ENCODE measurements at regions not wholly inside any gene's neighbourhood (a gene's known extent, or its start where the extent isn't known, plus 50 kb on each side); places are given as distances from the start of the nearest gene placed in this dataset.

GRCh38 chr11:87399341-87399740, 361.6 kb downstream of the TMEM135 start:
- H3K27ac Mint-ChIP-seq, result no peak overlapping the region
- Histone ChIP-seq H2AFZ (no peak overlapping the region), H3K4me2 (no peak overlapping the region), H3K27ac (ENCODE audit: low read depth) (no peak overlapping the region), H3K4me1 (ENCODE audit: insufficient read depth) (peaks cover 6% of the 10 kb centered on the region; the same call in 1 of the 2 replicates), H3F3A (replicated peaks; ENCODE audit: low read depth) (no peaks in the 10 kb centered on the region), H3K79me2 (replicated peaks; ENCODE audit: insufficient read depth) (no peaks in the 10 kb centered on the region), H3K36me3 (ENCODE audit: insufficient read depth) (no peaks in the 10 kb centered on the region), H3K4me3 (no peak overlapping the region), H3K9me2 (ENCODE audit: insufficient read depth) (peaks cover 11% of the 10 kb centered on the region; the same call in 1 of the 2 replicates), H3K27me3 (ENCODE audit: insufficient read depth) (no peaks in the 10 kb centered on the region), H4K20me1 (replicated peaks; ENCODE audit: insufficient read depth) (no peaks in the 10 kb centered on the region)
- H3K4me3 Mint-ChIP-seq, result no peak overlapping the region
- peaks cover 7% of the 10 kb centered on the region for H3K4me1 Mint-ChIP-seq
- H3K9me3 Mint-ChIP-seq, result 0 out of 3 replicates have a peak, but pooled peaks cover under 1% of the 10 kb centered on the region
- ATAC-seq (no peak), DNase-seq (ENCODE audit: low spot score) (no peak)
- H3K36me3 Mint-ChIP-seq (ENCODE audit: low read depth), result no peaks in the 10 kb centered on the region
- no peaks in the 10 kb centered on the region for H3K27me3 Mint-ChIP-seq (ENCODE audit: insufficient read depth, low read depth, poor library complexity)
- TF ChIP-seq, protein P1, sequence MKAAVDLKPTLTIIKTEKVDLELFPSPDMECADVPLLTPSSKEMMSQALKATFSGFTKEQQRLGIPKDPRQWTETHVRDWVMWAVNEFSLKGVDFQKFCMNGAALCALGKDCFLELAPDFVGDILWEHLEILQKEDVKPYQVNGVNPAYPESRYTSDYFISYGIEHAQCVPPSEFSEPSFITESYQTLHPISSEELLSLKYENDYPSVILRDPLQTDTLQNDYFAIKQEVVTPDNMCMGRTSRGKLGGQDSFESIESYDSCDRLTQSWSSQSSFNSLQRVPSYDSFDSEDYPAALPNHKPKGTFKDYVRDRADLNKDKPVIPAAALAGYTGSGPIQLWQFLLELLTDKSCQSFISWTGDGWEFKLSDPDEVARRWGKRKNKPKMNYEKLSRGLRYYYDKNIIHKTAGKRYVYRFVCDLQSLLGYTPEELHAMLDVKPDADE (IDR thresholded peaks at IDR 0.05), result no peak
- TF ChIP-seq EZH2phosphoT487 (IDR thresholded peaks at IDR 0.05; ENCODE audit: unreplicated experiment) (no peak), CREB1 (CRISPR knock-in tag; IDR thresholded peaks at IDR 0.05; ENCODE audit: low read depth) (no peak), EZH2 (IDR thresholded peaks at IDR 0.05; ENCODE audit: low read depth, unreplicated experiment) (no peak), REST (IDR thresholded peaks at IDR 0.05; ENCODE audit: unreplicated experiment) (no peak), NANOG (IDR thresholded peaks at IDR 0.05; ENCODE audit: borderline replicate concordance) (no peak), POLR2AphosphoS5 (IDR thresholded peaks at IDR 0.05; ENCODE audit: low read depth) (no peak), JUNB (IDR thresholded peaks at IDR 0.05; ENCODE audit: unreplicated experiment) (no peak), CTCF (conservative IDR thresholded peaks at IDR 0.05; ENCODE audit: low read depth in 2 of 2) (no peak), ZNF114 (CRISPR knock-in tag; IDR thresholded peaks at IDR 0.05) (no peak), STAT1 (IDR thresholded peaks at IDR 0.05; ENCODE audit: unreplicated experiment) (no peak), ZNF331 (CRISPR knock-in tag; IDR thresholded peaks at IDR 0.05; ENCODE audit: low read depth) (no peak)
- TF ChIP-seq, protein P2, sequence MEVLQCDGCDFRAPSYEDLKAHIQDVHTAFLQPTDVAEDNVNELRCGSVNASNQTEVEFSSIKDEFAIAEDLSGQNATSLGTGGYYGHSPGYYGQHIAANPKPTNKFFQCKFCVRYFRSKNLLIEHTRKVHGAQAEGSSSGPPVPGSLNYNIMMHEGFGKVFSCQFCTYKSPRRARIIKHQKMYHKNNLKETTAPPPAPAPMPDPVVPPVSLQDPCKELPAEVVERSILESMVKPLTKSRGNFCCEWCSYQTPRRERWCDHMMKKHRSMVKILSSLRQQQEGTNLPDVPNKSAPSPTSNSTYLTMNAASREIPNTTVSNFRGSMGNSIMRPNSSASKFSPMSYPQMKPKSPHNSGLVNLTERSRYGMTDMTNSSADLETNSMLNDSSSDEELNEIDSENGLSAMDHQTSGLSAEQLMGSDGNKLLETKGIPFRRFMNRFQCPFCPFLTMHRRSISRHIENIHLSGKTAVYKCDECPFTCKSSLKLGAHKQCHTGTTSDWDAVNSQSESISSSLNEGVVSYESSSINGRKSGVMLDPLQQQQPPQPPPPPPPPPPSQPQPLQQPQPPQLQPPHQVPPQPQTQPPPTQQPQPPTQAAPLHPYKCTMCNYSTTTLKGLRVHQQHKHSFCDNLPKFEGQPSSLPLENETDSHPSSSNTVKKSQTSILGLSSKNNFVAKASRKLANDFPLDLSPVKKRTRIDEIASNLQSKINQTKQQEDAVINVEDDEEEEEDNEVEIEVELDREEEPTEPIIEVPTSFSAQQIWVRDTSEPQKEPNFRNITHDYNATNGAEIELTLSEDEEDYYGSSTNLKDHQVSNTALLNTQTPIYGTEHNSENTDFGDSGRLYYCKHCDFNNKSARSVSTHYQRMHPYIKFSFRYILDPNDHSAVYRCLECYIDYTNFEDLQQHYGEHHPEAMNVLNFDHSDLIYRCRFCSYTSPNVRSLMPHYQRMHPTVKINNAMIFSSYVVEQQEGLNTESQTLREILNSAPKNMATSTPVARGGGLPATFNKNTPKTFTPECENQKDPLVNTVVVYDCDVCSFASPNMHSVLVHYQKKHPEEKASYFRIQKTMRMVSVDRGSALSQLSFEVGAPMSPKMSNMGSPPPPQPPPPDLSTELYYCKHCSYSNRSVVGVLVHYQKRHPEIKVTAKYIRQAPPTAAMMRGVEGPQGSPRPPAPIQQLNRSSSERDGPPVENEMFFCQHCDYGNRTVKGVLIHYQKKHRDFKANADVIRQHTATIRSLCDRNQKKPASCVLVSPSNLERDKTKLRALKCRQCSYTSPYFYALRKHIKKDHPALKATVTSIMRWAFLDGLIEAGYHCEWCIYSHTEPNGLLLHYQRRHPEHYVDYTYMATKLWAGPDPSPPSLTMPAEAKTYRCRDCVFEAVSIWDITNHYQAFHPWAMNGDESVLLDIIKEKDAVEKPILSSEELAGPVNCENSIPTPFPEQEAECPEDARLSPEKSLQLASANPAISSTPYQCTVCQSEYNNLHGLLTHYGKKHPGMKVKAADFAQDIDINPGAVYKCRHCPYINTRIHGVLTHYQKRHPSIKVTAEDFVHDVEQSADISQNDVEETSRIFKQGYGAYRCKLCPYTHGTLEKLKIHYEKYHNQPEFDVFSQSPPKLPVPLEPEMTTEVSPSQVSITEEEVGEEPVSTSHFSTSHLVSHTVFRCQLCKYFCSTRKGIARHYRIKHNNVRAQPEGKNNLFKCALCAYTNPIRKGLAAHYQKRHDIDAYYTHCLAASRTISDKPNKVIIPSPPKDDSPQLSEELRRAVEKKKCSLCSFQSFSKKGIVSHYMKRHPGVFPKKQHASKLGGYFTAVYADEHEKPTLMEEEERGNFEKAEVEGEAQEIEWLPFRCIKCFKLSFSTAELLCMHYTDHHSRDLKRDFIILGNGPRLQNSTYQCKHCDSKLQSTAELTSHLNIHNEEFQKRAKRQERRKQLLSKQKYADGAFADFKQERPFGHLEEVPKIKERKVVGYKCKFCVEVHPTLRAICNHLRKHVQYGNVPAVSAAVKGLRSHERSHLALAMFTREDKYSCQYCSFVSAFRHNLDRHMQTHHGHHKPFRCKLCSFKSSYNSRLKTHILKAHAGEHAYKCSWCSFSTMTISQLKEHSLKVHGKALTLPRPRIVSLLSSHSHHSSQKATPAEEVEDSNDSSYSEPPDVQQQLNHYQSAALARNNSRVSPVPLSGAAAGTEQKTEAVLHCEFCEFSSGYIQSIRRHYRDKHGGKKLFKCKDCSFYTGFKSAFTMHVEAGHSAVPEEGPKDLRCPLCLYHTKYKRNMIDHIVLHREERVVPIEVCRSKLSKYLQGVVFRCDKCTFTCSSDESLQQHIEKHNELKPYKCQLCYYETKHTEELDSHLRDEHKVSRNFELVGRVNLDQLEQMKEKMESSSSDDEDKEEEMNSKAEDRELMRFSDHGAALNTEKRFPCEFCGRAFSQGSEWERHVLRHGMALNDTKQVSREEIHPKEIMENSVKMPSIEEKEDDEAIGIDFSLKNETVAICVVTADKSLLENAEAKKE (CRISPR knock-in tag; IDR thresholded peaks at IDR 0.05), result no peak

All from GM23338 (cell line).